H9 (cell line): ENCODE measurements at regions not wholly inside any gene's neighbourhood (a gene's known extent, or its start where the extent isn't known, plus 50 kb on each side); places are given as distances from the start of the nearest gene placed in this dataset.

Experiments used
- DNase-seq: peaks from one replicate; pipeline ENCODE4 v3.0.0-alpha.2; 2017
- H2AFZ ChIP-seq: one replicate; pipeline ENCODE4 v1.6.1; 2013; ENCODE audit warnings: mild to moderate bottlenecking, low read length, control low read depth, moderate library complexity
- H2AK5ac ChIP-seq: 2 replicates; pipeline ENCODE4 v1.6.1; 2013; ENCODE audit warnings: low read length, control low read depth, mixed read lengths; ENCODE audit not compliant: insufficient read length
- H2BK120ac ChIP-seq: one replicate; pipeline ENCODE4 v1.6.1; 2013; ENCODE audit warnings: low read depth, mild to moderate bottlenecking, low read length, control low read depth, inconsistent platforms; ENCODE audit not compliant: poor library complexity, severe bottlenecking
- H2BK12ac ChIP-seq: 2 replicates; pipeline ENCODE4 v1.6.1; 2013; ENCODE audit warnings: low read length, control low read depth, mixed read lengths, low read depth; ENCODE audit not compliant: insufficient read length
- H2BK15ac ChIP-seq: 2 replicates; pipeline ENCODE4 v1.6.1; 2013; ENCODE audit warnings: low read depth, low read length, control low read depth
- H2BK20ac ChIP-seq: one replicate; pipeline ENCODE4 v1.6.1; 2013; ENCODE audit warnings: low read depth, mild to moderate bottlenecking, low read length, control low read depth, inconsistent platforms; ENCODE audit not compliant: poor library complexity, severe bottlenecking
- H2BK5ac ChIP-seq: 2 replicates; pipeline ENCODE4 v1.6.1; 2013; ENCODE audit warnings: low read length, control low read depth, mixed read lengths; ENCODE audit not compliant: insufficient read length
- H3K14ac ChIP-seq: 2 replicates; pipeline ENCODE4 v1.6.1; 2013; ENCODE audit warnings: low read length, control low read depth; ENCODE audit not compliant: insufficient read depth
- H3K18ac ChIP-seq: 2 replicates; pipeline ENCODE4 v1.6.1; 2013; ENCODE audit warnings: low read depth, mild to moderate bottlenecking, mixed read lengths, low read length, control low read depth; ENCODE audit not compliant: insufficient read length
- H3K23ac ChIP-seq: 2 replicates; pipeline ENCODE4 v1.6.1; 2013; ENCODE audit warnings: low read length, control low read depth, mixed read lengths, low read depth; ENCODE audit not compliant: insufficient read length
- H3K23me2 ChIP-seq: 2 replicates; pipeline ENCODE4 v1.6.1; 2013; ENCODE audit warnings: low read depth, mild to moderate bottlenecking, mixed read lengths, low read length, control low read depth; ENCODE audit not compliant: insufficient read length, poor library complexity, severe bottlenecking
- H3K27ac ChIP-seq: 2 replicates; pipeline ENCODE4 v1.5.1; 2013; ENCODE audit warnings: low read length, control low read depth, mixed read lengths, low read depth; ENCODE audit not compliant: insufficient read length
- H3K27me3 ChIP-seq: 2 replicates; pipeline ENCODE4 v1.6.1; 2013; ENCODE audit warnings: low read length, control low read depth, inconsistent platforms; ENCODE audit not compliant: insufficient read depth
- H3K4ac ChIP-seq: 2 replicates; pipeline ENCODE4 v1.6.1; 2013; ENCODE audit warnings: low read depth, mild to moderate bottlenecking, control low read depth, inconsistent platforms, low read length, moderate library complexity
- H3K4me1 ChIP-seq: 2 replicates; pipeline ENCODE4 v1.6.1; 2013; ENCODE audit warnings: low read length, control low read depth, inconsistent platforms; ENCODE audit not compliant: insufficient read depth
- H3K4me2 ChIP-seq: 2 replicates; pipeline ENCODE4 v1.6.1; 2013; ENCODE audit warnings: low read length, control low read depth, mixed read lengths; ENCODE audit not compliant: insufficient read length, insufficient read depth
- H3K56ac ChIP-seq: 2 replicates; pipeline ENCODE4 v1.6.1; 2013; ENCODE audit warnings: low read depth, mild to moderate bottlenecking, mixed read lengths, low read length, control low read depth; ENCODE audit not compliant: insufficient read length
- H3K79me1 ChIP-seq: 2 replicates; pipeline ENCODE4 v1.6.1; 2013; ENCODE audit warnings: low read depth, mild to moderate bottlenecking, moderate library complexity, low read length, control low read depth, inconsistent platforms; ENCODE audit not compliant: insufficient read depth, poor library complexity, severe bottlenecking
- H3K79me2 ChIP-seq: 2 replicates; pipeline ENCODE4 v1.6.1; 2013; ENCODE audit warnings: low read length, control low read depth, inconsistent platforms; ENCODE audit not compliant: insufficient read depth
- H3K9ac ChIP-seq: 2 replicates; pipeline ENCODE4 v1.6.1; 2013; ENCODE audit warnings: low read length, control low read depth, mixed read lengths; ENCODE audit not compliant: insufficient read length; ENCODE audit errors: extremely low read depth
- H3K9me3 ChIP-seq: one replicate; pipeline ENCODE4 v1.6.1; 2013; ENCODE audit warnings: low read depth, low read length, inconsistent platforms; ENCODE audit not compliant: control insufficient read depth
- H3T11ph ChIP-seq: one replicate; pipeline ENCODE4 v1.6.1; 2013; ENCODE audit warnings: mild to moderate bottlenecking, low read length, control low read depth, inconsistent platforms
- H4K20me1 ChIP-seq: one replicate; pipeline ENCODE4 v1.6.1; 2013; ENCODE audit not compliant: control insufficient read depth, insufficient read length, insufficient read depth
- H4K5ac ChIP-seq: 2 replicates; pipeline ENCODE4 v1.6.1; 2013; ENCODE audit warnings: low read depth, mild to moderate bottlenecking, mixed read lengths, low read length, control low read depth; ENCODE audit not compliant: insufficient read length
- H4K8ac ChIP-seq: replicated peaks from 2 replicates; pipeline ENCODE4 v1.6.1; 2013; ENCODE audit warnings: low read length, control low read depth, mixed read lengths, low read depth; ENCODE audit not compliant: insufficient read length
- H4K91ac ChIP-seq: 2 replicates; pipeline ENCODE4 v1.6.1; 2013; ENCODE audit warnings: low read depth, mild to moderate bottlenecking, moderate library complexity, mixed read lengths, low read length, control low read depth; ENCODE audit not compliant: insufficient read length
- H3K27ac Mint-ChIP-seq, 3 experiments: 2 replicates in 2 of 3; 3 replicates in 1 of 3; pipeline ENCODE4 v1.8.0; 2020 to 2021; ENCODE audit warnings: mixed read lengths in 3 of 3, mild to moderate bottlenecking in 1 of 3, moderate library complexity in 1 of 3
- H3K27me3 Mint-ChIP-seq: 2 replicates; pipeline ENCODE4 v1.8.0; 2021; ENCODE audit warnings: low read depth, mild to moderate bottlenecking, moderate library complexity, mixed read lengths
- H3K36me3 Mint-ChIP-seq, 3 experiments: 2 replicates in 2 of 3; 3 replicates in 1 of 3; pipeline ENCODE4 v1.8.0; 2020 to 2021; ENCODE audit warnings: low read depth in 3 of 3, mixed read lengths in 3 of 3; ENCODE audit not compliant: insufficient read depth in 1 of 3
- H3K4me1 Mint-ChIP-seq, 2 experiments: 2 replicates each; pipeline ENCODE4 v1.8.0; 2020; ENCODE audit warnings: mixed read lengths in 2 of 2
- H3K4me3 Mint-ChIP-seq, 2 experiments: 2 replicates in 1 of 2; 3 replicates in 1 of 2; pipeline ENCODE4 v1.8.0; 2020 to 2021; ENCODE audit warnings: mild to moderate bottlenecking in 2 of 2, mixed read lengths in 2 of 2, moderate library complexity in 1 of 2
- H3K9me3 Mint-ChIP-seq, 2 experiments: 2 replicates in 1 of 2; 3 replicates in 1 of 2; pipeline ENCODE4 v1.8.0; 2020; ENCODE audit warnings: mild to moderate bottlenecking in 2 of 2, mixed read lengths in 2 of 2, moderate library complexity in 1 of 2
- CTCF ChIP-seq: fragments of 200-600 bp; sonication (generic); conservative IDR thresholded peaks from 3 replicates; pipeline ENCODE4 v1.8.0; 2021; ENCODE audit warnings: antibody characterized with exemption, mild to moderate bottlenecking
- WGBS: extraction: QIAGEN DNeasy Blood & Tissue Kit; methylation state at CpG from one replicate; pipeline ENCODE4 v1.1.7; 2013; ENCODE audit warnings: missing lambda C conversion rate, low lambda C conversion rate, mixed read lengths; ENCODE audit not compliant: insufficient read length; ENCODE audit errors: extremely low coverage; 5-methylcytosine and 5-hydroxymethylcytosine counted together

- TF ChIP-seq CTCF, result no peak
- no peaks in the 10 kb centered on the region for H4K20me1 ChIP-seq
- no peak overlapping the region for H3K14ac ChIP-seq
- H3K27me3 ChIP-seq, result no peaks in the 10 kb centered on the region
- H3K36me3 Mint-ChIP-seq, result peaks cover 10 to 38% (median 14%) of the 10 kb centered on the region in 3 experiments; a peak in 6 of 7 replicates
- H2BK12ac ChIP-seq, result no peak overlapping the region
- H4K91ac ChIP-seq, result no peak overlapping the region
- H3T11ph ChIP-seq, result no peak overlapping the region
- H2BK15ac ChIP-seq, result no peak overlapping the region
- no peak overlapping the region for H3K9ac ChIP-seq
- H2BK20ac ChIP-seq, result no peak overlapping the region
- no peaks in the 10 kb centered on the region for H3K9me3 ChIP-seq
- H3K23ac ChIP-seq, result no peak overlapping the region
- H3K4me1 Mint-ChIP-seq, result peaks cover 21 to 25% of the 10 kb centered on the region in 2 experiments
- peak overlapping the region in 1 of 3 experiments; percentile 66; a peak in 1 of 7 replicates for H3K27ac Mint-ChIP-seq
- no peak overlapping the region for H2AK5ac ChIP-seq
- H3K56ac ChIP-seq, result no peak overlapping the region
- no peaks in the 10 kb centered on the region for H3K79me2 ChIP-seq
- H4K5ac ChIP-seq, result no peak overlapping the region
- no peaks in the 10 kb centered on the region; the same call in 1 of the 2 replicates for H3K4me1 ChIP-seq
- no peak overlapping the region for H3K4me3 Mint-ChIP-seq
- DNase-seq, result no peak
- H3K27me3 Mint-ChIP-seq, result no peaks in the 10 kb centered on the region; the same call in 1 of the 2 replicates
- H3K79me1 ChIP-seq, result no peaks in the 10 kb centered on the region
- no peaks in the 10 kb centered on the region for H3K9me3 Mint-ChIP-seq
- no peak overlapping the region for H2AFZ ChIP-seq
- no CpG with 5 or more reads among the region's 11 CpGs for WGBS
- H3K27ac ChIP-seq, result no peak overlapping the region
- no peak overlapping the region for H2BK5ac ChIP-seq
- no peak overlapping the region for H3K4ac ChIP-seq
- no peaks in the 10 kb centered on the region for H3K23me2 ChIP-seq
- H3K18ac ChIP-seq, result no peak overlapping the region
- H2BK120ac ChIP-seq, result no peak overlapping the region
- no peak overlapping the region for H4K8ac ChIP-seq
- H3K4me2 ChIP-seq, result no peak overlapping the region
These were observed 64.2 kb upstream of the FOXN3 start for GRCh38 chr14:89481196-89481595.
